SU-DHL-6 (cell line): ENCODE measurements at regions not wholly inside any gene's neighbourhood (a gene's known extent, or its start where the extent isn't known, plus 50 kb on each side); places are given as distances from the start of the nearest gene placed in this dataset.

Experiments
- H2AFZ ChIP-seq: fragments of 200-600 bp; sonication (generic); 2 replicates; pipeline ENCODE4 v1.6.1; 2014; ENCODE audit warnings: low read depth, mild to moderate bottlenecking, moderate library complexity, mixed read lengths, antibody characterized with exemption, low read length; ENCODE audit not compliant: severe bottlenecking
- H3F3A ChIP-seq: fragments of 200-600 bp; shearing (Covaris generic); 2 replicates; pipeline ENCODE4 v1.6.0; 2016; ENCODE audit warnings: antibody characterized with exemption, mild to moderate bottlenecking; ENCODE audit not compliant: insufficient read depth
- H3K27ac ChIP-seq: fragments of 200-600 bp; sonication (generic); 2 replicates; pipeline ENCODE4 v1.5.1; 2016; ENCODE audit warnings: low read depth, mild to moderate bottlenecking, low read length, moderate library complexity, mixed read lengths
- H3K27me3 ChIP-seq: fragments of 200-600 bp; sonication (generic), shearing (Covaris generic); 2 replicates; pipeline ENCODE4 v1.6.0; 2014; ENCODE audit warnings: mild to moderate bottlenecking, low read length
- H3K36me3 ChIP-seq: fragments of 200-600 bp; sonication (generic); 2 replicates; pipeline ENCODE4 v1.6.1; 2014; ENCODE audit warnings: mild to moderate bottlenecking, low read length, mixed read lengths
- H3K4me2 ChIP-seq: fragments of 300-600, 200-600 bp; shearing (Covaris generic), sonication (generic); 2 replicates; pipeline ENCODE4 v1.6.0; 2014; ENCODE audit warnings: low read length, low read depth, mild to moderate bottlenecking; ENCODE audit not compliant: poor library complexity, severe bottlenecking
- H3K4me3 ChIP-seq: fragments of 200-600 bp; sonication (generic); 2 replicates; pipeline ENCODE4 v1.5.1; 2014; ENCODE audit warnings: antibody characterized with exemption, low read length, mild to moderate bottlenecking, mixed read lengths; ENCODE audit not compliant: insufficient read depth, poor library complexity, severe bottlenecking
- H3K79me2 ChIP-seq: fragments of 200-600 bp; sonication (generic); 2 replicates; pipeline ENCODE4 v1.6.1; 2014; ENCODE audit warnings: mild to moderate bottlenecking, low read length, moderate library complexity; ENCODE audit not compliant: insufficient read depth
- H3K9ac ChIP-seq: fragments of 200-600 bp; sonication (generic); 2 replicates; pipeline ENCODE4 v1.7.0; 2014; ENCODE audit warnings: mild to moderate bottlenecking, low read length
- H3K9me2 ChIP-seq: fragments of 200-600 bp; sonication (generic); replicated peaks from 2 replicates; pipeline ENCODE4 v1.6.1; 2014; ENCODE audit warnings: low read length; ENCODE audit not compliant: insufficient read depth
- H3K9me3 ChIP-seq: fragments of 200-600 bp; sonication (generic); 2 replicates; pipeline ENCODE4 v1.6.1; 2014; ENCODE audit warnings: low read length, mixed read lengths; ENCODE audit not compliant: insufficient read depth
- H4K20me1 ChIP-seq: fragments of 200-600 bp; sonication (generic); 2 replicates; pipeline ENCODE4 v1.6.1; 2014; ENCODE audit warnings: low read depth, mild to moderate bottlenecking, antibody characterized with exemption, low read length, moderate library complexity, mixed read lengths
- CTCF ChIP-seq: fragments of 200-600 bp; sonication (generic); IDR thresholded peaks from one replicate; pipeline ENCODE4 v1.5.1; 2017; ENCODE audit warnings: antibody characterized with exemption, mild to moderate bottlenecking, low read length, moderate library complexity; ENCODE audit not compliant: insufficient read depth, poor library complexity, severe bottlenecking
- EZH2phosphoT487 ChIP-seq: fragments of 200-600 bp; sonication (generic), shearing (Covaris generic); conservative IDR thresholded peaks from 2 replicates; pipeline ENCODE4 v1.6.1; 2018; ENCODE audit warnings: mild to moderate bottlenecking, antibody characterized with exemption, low read length, moderate library complexity, mixed read lengths

GRCh38 chr3:157671656-157672055 lies 168.4 kb upstream of the VEPH1 start:
- H4K20me1 ChIP-seq, result no peaks in the 10 kb centered on the region
- H3K9me2 ChIP-seq, result no peaks in the 10 kb centered on the region
- H3K4me2 ChIP-seq, result no peak overlapping the region
- TF ChIP-seq EZH2phosphoT487 (no peak), CTCF (no peak)
- no peak overlapping the region for H3K9ac ChIP-seq
- no peak overlapping the region for H3K27ac ChIP-seq
- no peaks in the 10 kb centered on the region for H3K9me3 ChIP-seq
- no peak overlapping the region for H3K4me3 ChIP-seq
- H3K27me3 ChIP-seq, result no peaks in the 10 kb centered on the region
- H3F3A ChIP-seq, result no peaks in the 10 kb centered on the region
- H3K36me3 ChIP-seq, result no peaks in the 10 kb centered on the region
- H2AFZ ChIP-seq, result no peak overlapping the region
- no peaks in the 10 kb centered on the region for H3K79me2 ChIP-seq

- no peaks in the 10 kb centered on the region for H3K27me3 ChIP-seq
- H4K20me1 ChIP-seq, result no peaks in the 10 kb centered on the region
- H3K27ac ChIP-seq, result no peak overlapping the region
- no peaks in the 10 kb centered on the region for H3K9me3 ChIP-seq
- H2AFZ ChIP-seq, result no peak overlapping the region
- no peaks in the 10 kb centered on the region for H3K79me2 ChIP-seq
- H3F3A ChIP-seq, result no peaks in the 10 kb centered on the region
- no peak for TF ChIP-seq EZH2phosphoT487
- TF ChIP-seq CTCF, result no peak
- no peak overlapping the region for H3K4me2 ChIP-seq
- no peak overlapping the region for H3K4me3 ChIP-seq
- no peaks in the 10 kb centered on the region for H3K9me2 ChIP-seq
- no peak overlapping the region for H3K9ac ChIP-seq
- H3K36me3 ChIP-seq, result no peaks in the 10 kb centered on the region
These were observed 166.2 kb upstream of the VEPH1 start for GRCh38 chr3:157669416-157669815.

DNA sequence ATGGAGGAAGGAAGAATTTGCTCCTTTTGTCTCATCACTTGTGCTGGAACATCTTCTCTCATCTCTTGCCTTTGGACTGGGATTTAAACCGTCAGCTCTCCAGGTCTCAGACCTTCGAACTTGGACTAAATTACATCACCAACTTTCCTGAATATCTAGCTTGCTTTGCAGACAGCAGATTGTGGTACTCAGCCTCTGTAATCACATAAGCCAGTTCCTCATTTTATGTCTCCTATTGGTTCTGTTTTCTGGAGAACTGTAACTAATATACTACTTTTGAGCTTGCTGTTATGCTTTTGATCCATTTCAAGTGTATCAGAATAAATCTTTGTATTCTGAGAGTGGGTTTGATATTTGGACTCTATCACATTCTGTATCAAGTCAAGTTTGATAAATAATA lies 164.3 kb upstream of the VEPH1 start:
- no peak overlapping the region for H3K27ac ChIP-seq
- no peaks in the 10 kb centered on the region for H3K36me3 ChIP-seq
- no peak for TF ChIP-seq CTCF
- TF ChIP-seq EZH2phosphoT487, result no peak

More for the DNA sequence above, 164.3 kb upstream of the VEPH1 start:
- Histone ChIP-seq H3F3A (no peaks in the 10 kb centered on the region), H4K20me1 (no peaks in the 10 kb centered on the region), H3K9me2 (no peaks in the 10 kb centered on the region), H3K4me3 (no peak overlapping the region), H2AFZ (no peak overlapping the region), H3K79me2 (no peaks in the 10 kb centered on the region), H3K9me3 (no peaks in the 10 kb centered on the region), H3K27me3 (no peaks in the 10 kb centered on the region), H3K4me2 (no peak overlapping the region), H3K9ac (no peak overlapping the region)
